ENCODE measurements at regions not wholly inside any gene's neighbourhood (a gene's known extent, or its start where the extent isn't known, plus 50 kb on each side); places are given as distances from the start of the nearest gene placed in this dataset.

DNA sequence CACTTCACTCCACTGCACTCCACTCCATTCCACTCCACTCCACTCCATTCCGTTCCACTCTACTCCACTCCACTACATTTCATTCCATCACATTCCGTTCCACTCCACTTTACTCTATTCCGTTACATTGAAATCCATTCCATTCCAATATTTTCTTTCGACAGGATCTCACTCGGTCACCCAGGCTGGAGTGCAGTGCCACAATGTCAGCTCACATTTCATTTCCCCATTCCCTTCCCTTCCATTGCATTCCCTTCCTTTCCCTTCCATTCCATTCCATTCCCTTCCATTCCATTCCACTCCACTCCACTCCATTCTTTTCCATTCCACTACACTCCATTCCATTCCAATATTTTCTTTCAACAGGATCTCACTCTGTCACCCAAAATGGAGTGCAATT, 1407.6 kb upstream of the USP9Y start:
- no peak overlapping the region for H3K4me3 ChIP-seq (ENCODE audit: low read length in 2 of 2)
- 50% methylated on average over 5 of the region's 5 CpGs for WGBS
- no peak for DNase-seq (ENCODE audit: low read depth in 6 of 9, low spot score in 9 of 9)
- no peaks in the 10 kb centered on the region for H3K4me1 ChIP-seq (ENCODE audit: control insufficient read depth in 2 of 2, insufficient read depth in 2 of 2, low read length in 2 of 2)
- H3K36me3 ChIP-seq (ENCODE audit: control insufficient read depth in 2 of 2, insufficient read depth in 2 of 2, low read length in 1 of 2): no peaks in the 10 kb centered on the region
- no peak overlapping the region for H3K27ac ChIP-seq (ENCODE audit: low read depth in 1 of 2, low read length in 1 of 2)
- no peaks in the 10 kb centered on the region for H3K9me3 ChIP-seq (ENCODE audit: control insufficient read depth in 2 of 2, insufficient read depth in 1 of 2, low read length in 1 of 2)
- H3K27me3 ChIP-seq (ENCODE audit: control insufficient read depth in 2 of 2, insufficient read depth in 1 of 2, low read length in 1 of 2): no peaks in the 10 kb centered on the region

DNA sequence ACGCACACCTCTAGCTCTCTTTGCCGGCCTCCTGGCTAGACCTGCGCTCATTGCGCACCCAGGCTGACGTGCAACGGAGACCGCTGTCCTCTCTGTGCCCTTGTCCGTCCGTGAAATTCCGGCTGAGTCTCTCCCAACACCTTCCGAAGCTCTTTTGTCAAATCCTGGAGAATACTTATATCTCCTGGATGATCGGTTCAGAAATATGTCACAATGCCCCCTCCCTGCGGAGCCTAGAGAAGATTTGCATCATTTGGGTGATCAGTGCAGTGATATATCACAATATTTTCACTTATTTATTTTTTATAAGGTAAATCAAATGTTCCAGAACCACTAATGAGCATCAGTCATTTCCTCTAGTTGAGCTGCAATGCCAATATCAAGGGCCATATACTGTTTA, 1366.9 kb upstream of the USP9Y start:
- H3K4me3 ChIP-seq (ENCODE audit: low read length in 2 of 2): no peak overlapping the region
- H3K4me1 ChIP-seq (ENCODE audit: control insufficient read depth in 2 of 2, insufficient read depth in 2 of 2, low read length in 2 of 2): no peaks in the 10 kb centered on the region
- H3K36me3 ChIP-seq (ENCODE audit: control insufficient read depth in 2 of 2, insufficient read depth in 2 of 2, low read length in 1 of 2): no peaks in the 10 kb centered on the region
- no peaks in the 10 kb centered on the region for H3K27me3 ChIP-seq (ENCODE audit: control insufficient read depth in 2 of 2, insufficient read depth in 1 of 2, low read length in 1 of 2)
- H3K9me3 ChIP-seq (ENCODE audit: control insufficient read depth in 2 of 2, insufficient read depth in 1 of 2, low read length in 1 of 2): no peaks in the 10 kb centered on the region
- DNase-seq (ENCODE audit: low read depth in 6 of 9, low spot score in 9 of 9): peak; percentile 0 to 40 (median 3)
- H3K27ac ChIP-seq (ENCODE audit: low read depth in 1 of 2, low read length in 1 of 2): no peak overlapping the region
- WGBS: 75% methylated on average over 13 of the region's 13 CpGs
